ENCODE measurements at regions not wholly inside any gene's neighbourhood (a gene's known extent, or its start where the extent isn't known, plus 50 kb on each side); places are given as distances from the start of the nearest gene placed in this dataset.
"Not testable (repeated sequence)": the region's sequence is repeated elsewhere in the genome, so short reads cannot be mapped to it uniquely, and the experiment has no call there.

GRCh38 chr14:105669646-105670045 is 143.3 kb downstream of the TMEM121 start:
- TF ChIP-seq CTCF, POLR2A (IDR thresholded peaks at IDR 0.05): not testable (repeated sequence)
